DMS53 (cell line): ENCODE measurements at regions not wholly inside any gene's neighbourhood (a gene's known extent, or its start where the extent isn't known, plus 50 kb on each side); places are given as distances from the start of the nearest gene placed in this dataset.
A peak's percentile ranks its signal among the peaks of the same experiment; 100 is the strongest.

Source experiments
- DNase-seq: peaks from one replicate; lab custom pipeline; 2025; lab: John Stamatoyannopoulos, UW

- DNase-seq = peak; percentile 2
These were observed 188.4 kb upstream of the MAF start for GRCh38 chr16:79788949-79789348.

- DNase-seq = no peak
These were observed 185.9 kb upstream of the MAF start for GRCh38 chr16:79786389-79786788.

GRCh38 chr16:79784007-79784406 is 183.5 kb upstream of the MAF start:
- peak; percentile 43 for DNase-seq

GRCh38 chr16:79777679-79778078 is 177.1 kb upstream of the MAF start:
- no peak for DNase-seq

- DNase-seq = peak; percentile 4
These were observed 175.8 kb upstream of the MAF start for GRCh38 chr16:79776243-79776847.

GRCh38 chr16:79772784-79773183 is 172.2 kb upstream of the MAF start:
- DNase-seq = no peak

GRCh38 chr16:79772048-79772447 is 171.5 kb upstream of the MAF start:
- DNase-seq = no peak

GRCh38 chr16:79770244-79771064 is 169.9 kb upstream of the MAF start:
- DNase-seq = peak; percentile 94

- no peak for DNase-seq
These were observed 169.3 kb upstream of the MAF start for GRCh38 chr16:79769928-79770243.

- DNase-seq = no peak
These were observed 168.9 kb upstream of the MAF start for GRCh38 chr16:79769270-79769927.

- peak; percentile 10 for DNase-seq
These were observed 167.9 kb upstream of the MAF start for GRCh38 chr16:79768276-79768970.

GRCh38 chr16:79767421-79768275 is 167.1 kb upstream of the MAF start:
- peak; percentile 48 for DNase-seq

- DNase-seq = no peak
These were observed 165.4 kb upstream of the MAF start for GRCh38 chr16:79765901-79766394.

GRCh38 chr16:79765431-79765830 is 164.9 kb upstream of the MAF start:
- DNase-seq = no peak

GRCh38 chr16:79764415-79765110 is 164.0 kb upstream of the MAF start:
- DNase-seq = no peak

- DNase-seq = no peak
These were observed 161.7 kb upstream of the MAF start for GRCh38 chr16:79762217-79762616.

- peak; percentile 66 for DNase-seq
These were observed 158.2 kb upstream of the MAF start for GRCh38 chr16:79758615-79759346.

GRCh38 chr16:79757968-79758367 is 157.4 kb upstream of the MAF start:
- DNase-seq = peak; percentile 11

- DNase-seq = peak; percentile 6
These were observed 156.6 kb upstream of the MAF start for GRCh38 chr16:79757163-79757562.

GRCh38 chr16:79756571-79756970 is 156.0 kb upstream of the MAF start:
- no peak for DNase-seq
